SKM-1 treated with dmso at 0.1 percent for 144 hours (cell line): ENCODE measurements at regions not wholly inside any gene's neighbourhood (a gene's known extent, or its start where the extent isn't known, plus 50 kb on each side); places are given as distances from the start of the nearest gene placed in this dataset.

Experiments
- DNase-seq: peaks from one replicate; lab custom pipeline; 2025; ENCODE audit not compliant: unreplicated experiment; lab: John Stamatoyannopoulos, UW

DNA sequence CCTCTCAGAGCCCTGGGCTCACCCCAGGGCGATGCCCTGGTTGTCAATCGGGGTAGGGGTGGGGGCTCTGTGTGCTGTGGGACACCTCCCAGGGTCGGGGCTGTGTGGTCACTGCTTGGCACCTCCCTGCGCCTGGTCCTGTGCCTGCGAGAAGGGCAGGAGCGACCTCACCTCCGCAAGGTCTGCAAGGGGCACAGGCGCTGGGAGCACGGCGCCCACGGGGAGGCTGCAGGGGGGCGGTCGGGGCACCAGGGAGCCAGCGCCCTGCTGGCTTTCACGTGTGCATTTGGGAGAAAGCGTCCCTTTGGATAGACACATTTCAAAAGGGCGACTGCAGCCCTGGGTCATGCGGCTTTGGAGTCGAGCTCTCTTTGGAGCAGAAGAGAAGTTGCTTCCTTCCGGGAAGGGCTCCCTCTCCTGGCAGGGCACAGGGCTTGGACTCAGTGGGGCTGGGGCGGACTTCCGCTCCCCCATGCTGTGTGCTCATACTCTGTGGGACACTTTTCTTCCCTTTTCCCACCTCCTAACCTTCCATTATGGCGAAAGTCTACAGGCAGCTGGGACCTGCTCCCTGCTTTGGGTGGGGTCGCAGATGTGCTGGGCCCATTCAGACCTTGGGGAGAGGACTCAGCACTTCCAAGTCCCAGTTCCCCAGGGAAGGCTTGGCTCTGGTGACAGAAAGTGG is 52.9 kb upstream of the SLC28A3 start:
- no peak for DNase-seq

DNA sequence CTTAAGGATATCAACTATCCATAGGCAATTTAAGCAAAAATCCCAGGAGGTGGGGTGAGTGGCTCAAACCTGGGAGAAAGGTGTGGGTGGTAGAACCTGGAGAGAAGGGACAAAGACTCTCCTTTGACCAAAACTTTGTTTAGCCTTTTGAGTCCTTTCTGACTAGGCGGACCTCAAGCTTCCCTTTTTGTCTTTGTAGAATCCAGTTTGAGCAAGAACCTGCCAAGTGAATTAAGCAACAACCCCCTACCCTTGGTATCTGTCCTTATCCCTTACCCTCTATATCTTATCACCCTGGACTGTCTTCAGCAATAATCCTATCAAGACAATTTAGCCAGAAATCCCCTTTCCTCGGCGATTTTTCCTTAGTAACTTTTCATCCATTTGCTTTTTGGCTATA is 53.5 kb upstream of the SLC28A3 start:
- peak; percentile 43 for DNase-seq

DNA sequence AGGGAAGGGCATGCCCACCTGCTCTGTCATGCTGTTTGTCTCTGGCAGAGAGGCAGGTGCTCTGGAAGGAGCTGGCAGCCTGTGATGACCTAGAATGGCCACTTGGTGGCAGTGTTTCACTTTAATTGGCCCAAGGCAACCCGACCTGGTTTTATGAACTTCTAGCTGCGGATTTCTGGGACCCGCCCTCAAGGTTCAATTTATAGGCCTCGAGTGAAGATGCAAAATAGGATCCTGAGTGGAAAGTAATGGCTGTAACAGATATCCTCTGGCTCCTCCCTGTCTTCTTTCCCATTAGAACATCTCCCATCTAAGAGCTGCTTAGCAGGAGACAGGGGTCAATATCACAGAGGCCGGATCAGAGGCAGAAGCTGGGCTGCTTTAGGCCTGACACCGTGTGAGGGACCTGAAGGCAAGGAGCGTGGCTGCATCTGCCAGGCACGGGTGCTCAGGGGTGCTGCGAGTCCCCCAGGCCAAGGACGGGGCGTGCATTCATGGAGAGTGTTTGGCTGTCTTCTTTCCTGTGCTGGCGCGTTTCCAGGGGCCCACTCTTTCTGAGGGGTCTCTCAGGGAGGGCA is 56.7 kb upstream of the SLC28A3 start:
- peak; percentile 38 for DNase-seq

DNA sequence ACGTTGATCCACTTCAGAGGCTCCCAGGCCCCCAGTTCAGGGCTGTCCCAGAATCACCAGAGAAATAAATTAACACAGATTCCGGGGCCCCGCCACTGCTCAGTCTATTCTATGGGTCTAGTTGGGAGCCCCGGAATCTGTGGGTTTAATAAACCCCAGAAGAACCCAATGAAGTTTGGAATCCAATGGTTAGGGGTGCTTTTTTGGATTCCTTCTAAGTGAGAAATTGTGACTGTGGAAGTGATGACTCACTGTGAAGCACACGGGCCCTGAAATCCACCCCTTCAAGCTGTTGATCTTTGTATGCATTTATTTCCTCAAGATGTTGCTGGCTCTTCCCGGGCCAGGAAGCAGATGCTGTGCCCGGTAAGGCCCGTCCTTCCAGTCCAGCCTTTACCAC is 57.3 kb upstream of the SLC28A3 start:
- no peak for DNase-seq

DNA sequence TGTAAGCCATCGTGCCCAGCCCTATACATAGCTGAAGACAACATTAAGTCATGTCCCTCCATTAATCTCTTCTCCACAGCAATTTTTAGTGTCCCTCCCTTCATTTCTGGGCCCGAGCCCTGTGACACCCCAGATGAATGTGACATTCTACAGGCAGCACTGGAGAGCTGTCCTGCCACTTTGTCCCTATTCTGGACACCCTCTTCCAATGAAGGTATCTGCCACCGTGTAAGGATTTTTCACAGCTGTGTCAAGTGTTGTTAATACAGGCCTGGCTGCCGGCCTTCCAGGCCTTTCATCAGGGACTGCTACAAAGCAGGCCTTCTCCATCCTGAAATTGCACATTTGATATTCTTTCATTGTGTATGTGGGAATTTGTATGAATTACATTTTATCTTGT is 62.0 kb upstream of the SLC28A3 start:
- no peak for DNase-seq

DNA sequence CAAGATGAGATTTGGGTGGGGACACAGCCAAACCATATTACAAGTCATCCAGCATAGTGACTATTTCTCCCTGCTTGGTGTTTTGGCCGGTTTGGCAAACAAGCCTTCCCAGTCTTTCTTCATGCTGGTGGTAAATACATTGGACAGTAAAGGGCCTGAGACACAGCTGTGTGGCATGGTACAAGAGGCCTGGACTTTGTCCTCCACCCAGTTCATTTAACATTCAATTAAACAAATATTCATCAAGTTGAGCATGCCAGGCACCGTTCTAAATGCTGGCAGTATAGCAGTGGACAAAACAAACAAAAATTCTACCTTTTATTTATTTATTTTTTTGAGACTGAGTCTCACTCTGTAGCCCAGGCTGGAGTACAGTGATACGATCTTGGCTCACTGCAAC is 62.7 kb upstream of the SLC28A3 start:
- no peak for DNase-seq

DNA sequence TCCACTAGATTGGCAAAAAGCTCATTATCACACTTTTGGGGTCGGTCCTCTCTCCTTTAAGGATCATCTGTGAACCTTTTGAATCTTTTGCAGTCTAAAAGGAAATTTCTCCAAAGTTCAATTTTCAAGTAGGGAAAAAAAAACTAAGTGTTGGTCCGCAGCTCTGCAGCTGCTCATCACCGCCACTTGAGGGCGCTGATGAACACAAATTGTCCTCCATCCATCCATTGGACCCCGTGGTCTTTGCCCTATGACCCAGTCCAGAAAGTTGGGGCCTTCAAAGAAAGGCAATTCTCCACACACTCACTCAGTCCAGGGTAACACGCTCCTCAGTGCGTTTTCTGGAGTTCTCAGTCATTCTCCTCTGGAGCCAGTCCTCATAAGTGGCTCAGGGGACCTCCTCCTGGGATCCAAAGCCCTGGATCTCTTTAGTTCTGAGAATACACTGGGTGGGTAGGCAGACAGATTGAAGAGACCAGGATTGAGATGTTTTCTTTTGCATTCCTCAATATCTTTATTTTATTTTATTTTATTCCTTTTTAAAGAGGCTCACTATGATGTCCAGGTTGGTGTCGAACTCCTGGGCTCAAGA is 63.6 kb upstream of the SLC28A3 start:
- DNase-seq: peak; percentile 11

DNA sequence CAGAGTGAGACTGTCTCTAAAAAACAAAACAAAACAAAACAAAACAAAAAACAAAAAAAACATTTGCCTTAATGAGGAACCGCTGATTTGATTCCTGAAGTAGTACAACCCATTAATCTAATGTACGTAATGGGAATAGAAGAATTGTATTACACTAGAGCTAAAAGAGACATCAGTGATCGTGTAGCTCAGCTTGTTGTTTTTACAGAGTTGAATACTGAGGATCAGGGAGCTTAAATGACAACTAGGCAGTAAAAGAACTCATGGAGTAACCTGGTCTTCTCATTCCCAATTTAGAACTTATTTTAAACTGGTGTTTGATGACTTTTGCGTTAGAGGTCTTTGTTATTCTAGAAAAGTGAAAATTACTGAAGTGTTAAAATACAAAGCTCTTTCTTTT is 65.1 kb upstream of the SLC28A3 start:
- no peak for DNase-seq

DNA sequence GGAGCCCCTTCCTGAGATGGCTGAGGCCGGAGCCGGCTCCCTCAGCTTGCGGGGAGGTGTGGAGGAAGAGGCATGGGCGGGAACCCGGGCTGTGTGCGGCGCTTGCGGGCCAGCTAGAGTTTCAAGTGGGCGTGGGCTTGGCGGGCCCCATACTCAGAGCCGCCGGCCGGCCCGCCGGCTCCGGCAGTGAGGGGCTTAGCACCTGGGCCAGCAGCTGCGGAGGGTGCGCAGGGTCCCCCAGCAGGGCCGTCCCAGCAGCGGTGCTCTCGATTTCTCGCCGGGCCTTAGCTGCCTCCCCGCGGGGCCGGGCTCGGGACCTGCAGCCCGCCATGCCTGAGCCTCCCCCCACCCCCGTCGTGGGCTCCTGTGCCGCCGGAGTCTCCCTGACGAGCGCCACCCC is 67.9 kb upstream of the SLC28A3 start:
- DNase-seq: no peak

DNA sequence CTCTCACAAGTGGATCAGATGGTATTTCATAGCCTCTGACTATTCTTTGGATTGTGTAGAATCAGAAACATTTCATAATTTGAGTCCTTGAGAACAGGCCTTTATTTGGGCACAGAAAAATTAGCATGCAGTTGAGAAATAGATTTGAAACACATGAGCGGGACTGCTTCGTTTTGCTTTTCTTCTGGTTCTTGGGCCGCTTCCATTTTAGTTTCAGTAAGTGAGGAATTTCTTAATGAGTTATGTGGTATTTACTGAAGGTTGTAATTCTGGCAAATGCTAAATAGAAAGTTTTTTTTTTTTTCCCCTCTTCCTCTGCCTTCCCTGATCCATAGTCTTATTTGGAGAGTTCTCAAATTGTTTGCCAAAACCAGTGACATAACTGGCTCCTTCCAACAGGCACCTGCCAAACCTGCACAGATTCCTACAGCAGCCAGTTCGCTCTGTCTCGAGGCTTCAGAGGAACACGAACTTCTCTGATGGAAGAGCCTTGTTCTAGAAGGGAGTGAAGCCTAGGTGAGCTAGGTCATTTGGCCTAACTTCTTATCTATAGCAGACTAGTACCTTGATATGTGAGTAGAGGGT is 71.2 kb upstream of the SLC28A3 start:
- no peak for DNase-seq

DNA sequence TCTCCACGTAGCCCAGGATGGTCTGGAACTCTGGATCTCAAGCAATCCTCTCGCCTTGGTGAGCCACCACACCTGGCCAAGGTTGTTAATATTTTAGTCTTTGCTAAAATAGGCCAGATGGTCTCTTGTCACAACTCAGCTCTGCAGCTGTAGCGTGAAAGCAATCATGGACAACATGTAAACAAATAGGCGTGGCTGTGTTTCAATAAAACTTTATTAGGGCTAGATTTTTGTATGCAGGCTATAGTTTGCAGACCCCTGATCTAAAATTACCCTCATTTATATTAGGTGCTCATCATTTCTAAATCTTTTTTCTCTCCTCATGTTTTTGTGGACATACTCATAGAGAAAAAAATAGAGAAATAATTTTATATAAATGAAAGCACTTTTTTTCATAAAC is 72.1 kb upstream of the SLC28A3 start:
- DNase-seq: no peak

DNA sequence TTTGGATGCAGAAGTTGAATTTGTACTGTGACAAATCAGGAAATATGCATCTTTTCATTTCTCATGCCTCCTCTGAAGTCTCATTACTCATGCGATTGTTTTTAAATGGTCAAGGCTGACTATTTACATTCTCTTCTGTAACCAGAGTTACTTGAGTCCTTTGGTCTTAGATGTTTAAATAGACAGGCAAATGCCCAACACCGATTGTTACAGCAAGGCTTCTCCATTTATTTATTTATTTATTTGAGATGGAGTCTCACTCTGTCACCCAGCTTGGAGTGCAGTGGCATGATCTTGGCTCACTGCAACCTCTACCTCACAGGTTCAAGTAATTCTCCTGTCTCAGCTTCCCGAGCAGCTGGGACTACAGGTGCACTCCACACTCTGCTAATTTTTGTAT is 72.7 kb upstream of the SLC28A3 start:
- no peak for DNase-seq

DNA sequence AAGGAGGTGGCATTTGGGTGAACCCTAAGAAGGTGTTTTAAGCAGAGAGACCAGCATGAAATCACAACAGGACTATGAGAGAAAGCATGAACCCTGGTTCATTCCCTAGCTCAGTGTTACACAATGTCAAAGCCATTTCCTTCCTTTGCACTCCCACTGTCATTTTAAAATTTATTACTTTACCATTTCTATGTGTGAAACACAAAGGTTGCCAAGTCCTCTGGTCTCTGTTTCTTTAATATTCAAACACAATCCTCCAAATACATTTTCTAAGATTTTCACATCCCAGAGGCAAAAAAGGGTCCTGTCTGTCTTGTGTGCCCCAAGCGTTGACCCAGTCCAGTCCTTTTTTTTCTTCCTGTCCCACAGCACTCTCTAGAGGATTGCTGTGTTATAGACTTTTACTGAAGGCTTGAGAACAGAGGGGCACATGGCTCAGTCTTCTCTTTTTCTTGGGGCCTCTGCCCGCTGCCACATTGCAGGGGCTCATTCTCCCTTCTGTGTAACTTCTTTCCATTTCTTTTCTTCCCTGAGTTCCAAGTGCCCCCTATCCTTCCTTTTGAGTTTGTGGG is 78.6 kb upstream of the SLC28A3 start:
- peak; percentile 18 for DNase-seq

DNA sequence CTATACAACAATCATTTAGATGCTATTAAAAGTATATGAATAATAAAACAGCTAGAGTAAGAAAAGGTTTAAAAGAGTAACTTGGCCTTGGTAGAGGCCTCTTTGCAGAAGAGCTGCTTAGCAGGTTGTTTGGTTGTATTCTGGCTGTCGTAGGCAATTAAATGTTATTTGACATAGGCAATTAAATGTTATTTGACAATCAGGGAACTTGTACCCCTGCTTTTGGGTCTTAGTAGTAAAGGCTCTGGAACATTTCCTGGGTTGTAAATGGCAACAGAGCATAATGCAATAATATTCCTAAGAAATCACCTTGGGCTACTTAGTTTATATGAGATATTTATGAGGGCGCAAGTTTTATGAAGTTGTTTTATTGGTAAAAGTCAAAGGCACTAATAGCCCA is 84.4 kb upstream of the SLC28A3 start:
- DNase-seq: no peak

DNA sequence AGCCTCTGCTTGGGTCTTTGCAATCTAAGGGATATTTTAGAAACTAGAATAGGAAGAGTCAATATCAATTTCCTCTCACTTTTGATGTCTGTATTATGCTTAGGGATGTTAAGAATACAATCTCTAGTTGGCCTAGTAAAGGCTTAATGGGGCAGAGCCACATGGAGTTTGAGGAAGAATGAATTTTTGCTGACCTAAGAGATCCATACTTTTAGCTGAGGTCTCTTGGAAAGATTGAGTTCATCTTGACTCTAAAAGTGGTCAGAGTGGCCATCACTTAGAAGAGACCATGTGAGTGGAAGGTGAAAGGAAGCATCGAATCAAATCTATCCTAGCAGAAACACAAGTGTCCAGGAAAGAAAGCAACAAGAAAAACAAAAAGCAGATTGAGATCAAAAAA is 92.2 kb upstream of the SLC28A3 start:
- no peak for DNase-seq

DNA sequence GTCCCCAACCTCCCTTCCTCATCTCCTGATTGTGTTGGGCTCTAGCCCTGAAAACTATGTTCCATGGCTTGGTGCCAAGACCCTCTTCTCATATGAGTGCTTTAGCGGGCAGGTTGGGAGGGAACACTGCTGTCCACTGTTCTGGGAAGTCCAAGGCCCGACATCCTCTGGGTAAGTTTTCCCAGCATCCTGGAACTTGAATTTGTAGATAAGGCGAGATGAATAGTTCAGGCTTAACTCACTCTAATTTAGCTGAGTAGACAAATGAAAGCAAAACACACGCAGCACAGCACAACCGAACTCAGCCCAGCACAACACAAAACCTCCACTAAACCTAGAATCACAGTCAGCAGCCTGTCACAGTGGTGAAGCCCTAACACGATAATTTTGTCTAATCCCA is 95.3 kb upstream of the SLC28A3 start:
- DNase-seq: no peak

DNA sequence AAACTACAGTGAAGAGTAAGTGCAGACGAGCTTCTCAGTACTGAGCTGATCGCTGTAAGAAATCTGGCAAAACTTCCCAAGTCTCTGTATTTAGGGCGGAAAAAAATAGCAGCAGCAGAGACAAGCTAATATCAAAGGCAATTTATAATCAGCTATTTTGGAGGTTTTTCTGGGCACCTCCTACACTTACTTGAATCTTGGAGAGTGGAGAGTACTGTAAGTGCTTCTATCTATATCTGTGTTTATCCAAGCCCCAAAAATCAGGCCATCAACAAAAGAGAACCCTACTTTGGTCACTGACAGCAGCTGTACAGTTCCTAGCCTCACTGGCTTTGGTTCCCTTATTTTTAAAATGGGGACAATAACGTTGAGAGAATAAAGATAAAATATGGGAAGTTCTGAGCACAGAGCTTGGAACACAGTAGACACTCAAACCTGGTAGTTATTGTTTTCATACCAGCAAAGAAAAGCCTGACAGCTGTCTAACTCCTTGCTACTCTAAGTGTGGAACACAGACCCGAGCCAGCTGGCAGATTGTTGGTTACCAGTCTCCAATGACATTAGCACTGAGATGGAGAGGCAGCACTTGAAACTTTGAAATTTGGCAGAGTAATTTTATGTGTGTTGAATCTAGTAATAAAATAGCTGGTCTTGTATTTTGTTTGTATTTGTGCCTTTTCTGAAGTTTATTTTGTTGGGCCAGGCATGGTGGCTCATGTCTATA is 96.0 kb upstream of the SLC28A3 start:
- no peak for DNase-seq

DNA sequence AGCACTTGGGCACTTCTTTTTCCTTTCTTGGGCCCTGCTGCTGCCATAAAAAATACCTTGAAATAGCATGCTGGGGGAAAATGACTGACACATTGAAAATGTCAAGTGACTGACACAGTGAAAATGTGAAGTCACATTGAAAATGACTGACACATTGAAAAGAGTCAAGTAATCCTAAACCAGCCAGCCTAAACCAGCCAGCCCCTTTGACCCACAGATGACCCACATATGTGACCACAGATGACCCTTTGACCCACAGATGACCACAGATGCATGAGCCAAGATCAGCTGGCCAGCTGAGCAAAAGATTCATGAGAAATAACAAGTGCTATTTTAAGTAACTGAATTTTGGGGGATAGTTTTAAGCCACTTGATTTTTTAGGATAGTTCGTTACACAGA is 97.8 kb upstream of the SLC28A3 start:
- no peak for DNase-seq

DNA sequence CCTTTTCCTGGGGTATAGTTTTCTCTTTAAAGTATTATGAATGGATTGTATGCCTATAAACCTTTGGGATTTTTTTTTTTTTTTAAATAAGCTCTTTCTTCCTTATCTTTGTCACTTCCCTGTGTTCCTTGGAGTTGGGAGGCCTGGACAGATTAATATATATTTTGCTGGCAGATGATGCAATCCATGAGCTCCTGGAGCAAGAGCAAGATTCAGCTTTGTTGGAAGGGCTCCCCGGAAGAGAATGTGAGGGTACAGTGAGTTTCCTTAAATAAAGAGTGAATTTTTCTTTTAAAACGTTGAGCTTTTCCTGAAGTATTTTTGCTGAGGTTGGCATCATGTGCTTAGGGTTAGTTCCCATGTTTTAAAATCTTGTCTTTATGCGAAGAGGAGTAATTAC is 98.7 kb upstream of the SLC28A3 start:
- DNase-seq: no peak

DNA sequence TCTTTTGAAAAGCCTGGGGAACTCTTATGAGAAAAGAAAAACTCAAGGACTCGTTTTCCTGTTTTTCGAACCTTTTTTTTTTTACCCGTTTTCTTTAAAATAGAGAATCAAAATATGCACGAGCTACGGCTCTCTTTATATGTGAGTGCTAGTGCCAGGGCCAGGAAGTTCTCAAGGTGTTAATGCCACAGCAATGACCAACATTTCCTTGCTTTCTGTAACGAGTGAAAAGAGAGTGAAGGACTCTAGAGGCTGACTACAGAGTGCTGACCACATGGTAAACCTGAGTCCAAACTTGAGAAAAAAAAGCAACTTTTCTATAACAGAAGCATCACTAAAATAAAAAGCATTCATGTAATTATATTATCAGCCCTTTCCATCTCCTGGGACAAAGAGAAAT is 102.2 kb upstream of the SLC28A3 start:
- no peak for DNase-seq

DNA sequence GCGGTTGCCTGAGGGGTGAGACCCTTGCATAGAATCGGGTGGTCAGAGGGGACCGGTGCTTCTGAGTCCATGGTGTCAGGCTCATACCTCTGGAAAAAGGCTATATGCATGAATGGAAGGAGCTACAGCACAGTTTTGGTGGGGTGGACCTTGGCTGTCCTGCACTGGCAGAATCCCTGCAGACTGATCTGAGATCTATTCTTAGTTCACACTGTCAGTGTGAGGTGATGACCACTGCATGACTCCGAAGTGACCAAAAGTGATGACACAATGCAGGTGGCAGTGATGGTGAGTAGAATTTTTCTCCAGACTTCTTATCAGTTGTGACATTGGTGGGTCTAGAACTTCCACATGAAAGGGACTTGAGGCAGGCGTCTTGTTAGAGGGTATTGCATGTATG is 105.2 kb upstream of the SLC28A3 start:
- DNase-seq: no peak

DNA sequence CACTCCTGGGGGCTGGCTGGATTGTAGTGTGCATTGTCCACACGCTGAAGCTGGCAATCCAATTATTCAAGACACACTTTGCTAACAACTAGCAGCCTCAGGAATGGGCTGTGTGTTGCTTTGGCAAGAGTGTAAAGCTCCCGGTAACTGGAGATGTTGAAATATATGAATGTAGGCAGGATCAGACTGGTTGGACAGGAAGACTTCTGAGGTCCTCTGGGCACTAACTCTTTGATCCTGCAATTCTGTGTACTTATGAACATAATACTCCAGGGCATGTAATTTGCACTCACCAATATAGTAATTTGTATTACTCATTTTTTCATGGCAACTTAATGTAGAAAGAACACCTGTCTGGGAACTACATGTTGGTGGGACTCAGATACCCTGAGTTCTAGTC is 106.7 kb upstream of the SLC28A3 start:
- no peak for DNase-seq
